SW 1271 (cell line): ENCODE measurements at regions not wholly inside any gene's neighbourhood (a gene's known extent, or its start where the extent isn't known, plus 50 kb on each side); places are given as distances from the start of the nearest gene placed in this dataset.

ENCODE experiments used
- DNase-seq, 2 experiments: peaks; one replicate each; lab custom pipeline; 2025; lab: John Stamatoyannopoulos, UW

DNA sequence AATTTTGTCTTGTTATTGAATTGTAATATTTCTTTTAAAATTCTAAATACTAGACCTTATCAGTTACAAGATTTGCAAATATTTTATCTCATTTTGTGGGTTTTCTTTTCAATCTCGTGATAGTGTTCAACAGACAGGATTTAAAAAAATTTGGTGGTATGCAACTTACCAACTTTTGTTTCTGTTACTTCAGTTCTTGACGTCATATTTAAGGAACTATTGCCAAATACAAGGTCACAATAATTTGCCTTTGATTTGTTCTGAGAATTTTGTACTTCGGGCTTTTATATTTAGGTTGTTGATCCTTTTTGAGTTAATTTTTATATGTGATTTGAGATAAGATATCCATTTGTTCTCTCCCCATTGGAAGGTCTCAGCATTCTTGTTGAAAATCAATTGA, 876.6 kb downstream of the DCDC2C start:
- DNase-seq: no peak

DNA sequence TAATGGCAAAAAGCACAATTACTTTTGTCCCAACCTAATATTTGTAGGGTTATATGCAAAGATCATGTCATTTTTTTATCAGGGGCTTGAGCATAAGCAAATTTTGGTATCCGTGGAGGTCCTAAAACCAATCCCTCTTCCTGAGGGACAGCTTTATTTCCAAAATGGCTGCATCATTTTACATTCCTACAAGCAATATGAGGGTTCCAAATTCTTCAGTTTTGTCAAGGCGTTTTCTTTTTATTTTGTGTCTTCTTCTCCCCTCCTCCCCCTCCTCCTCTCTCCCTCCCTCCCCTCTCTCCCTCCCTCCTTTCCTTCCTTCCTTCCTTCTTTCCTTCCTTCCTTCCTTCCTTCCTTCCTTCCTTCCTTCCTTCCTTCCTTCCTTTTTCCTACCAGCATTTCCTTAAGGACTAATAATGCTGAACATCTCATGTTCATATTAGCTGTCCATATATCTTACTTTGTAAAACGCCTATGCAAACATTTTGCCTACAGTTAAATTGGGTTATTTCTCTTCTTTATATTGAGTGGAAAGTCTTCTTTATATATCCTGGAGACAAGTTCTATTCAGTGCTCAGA, 881.8 kb downstream of the DCDC2C start:
- no peak for DNase-seq

DNA sequence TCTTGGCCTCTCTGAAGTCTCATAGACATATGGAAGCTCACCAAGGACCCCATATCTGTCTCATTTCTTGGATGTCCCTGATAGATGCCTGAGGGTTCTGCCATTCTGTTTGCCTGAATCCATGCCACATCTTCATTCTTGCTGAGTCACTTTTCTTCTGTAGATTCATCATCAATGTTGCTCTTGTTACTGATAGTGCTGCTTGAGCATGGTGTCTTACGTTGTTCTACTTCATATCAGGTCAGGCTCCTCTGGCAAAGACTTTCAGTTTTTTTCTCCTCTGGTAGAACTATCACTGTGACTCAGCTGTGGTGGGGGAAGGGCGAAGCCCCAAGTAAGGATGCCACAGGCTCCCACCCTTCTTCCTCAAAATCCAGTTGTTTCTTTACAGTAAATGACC, 885.2 kb downstream of the DCDC2C start:
- DNase-seq: no peak

- no peak for DNase-seq
Observed at GRCh38 chr2:4591261-4591660, 887.9 kb downstream of the DCDC2C start.

GRCh38 chr2:4597400-4597799, 894.0 kb downstream of the DCDC2C start:
- DNase-seq: no peak

DNA sequence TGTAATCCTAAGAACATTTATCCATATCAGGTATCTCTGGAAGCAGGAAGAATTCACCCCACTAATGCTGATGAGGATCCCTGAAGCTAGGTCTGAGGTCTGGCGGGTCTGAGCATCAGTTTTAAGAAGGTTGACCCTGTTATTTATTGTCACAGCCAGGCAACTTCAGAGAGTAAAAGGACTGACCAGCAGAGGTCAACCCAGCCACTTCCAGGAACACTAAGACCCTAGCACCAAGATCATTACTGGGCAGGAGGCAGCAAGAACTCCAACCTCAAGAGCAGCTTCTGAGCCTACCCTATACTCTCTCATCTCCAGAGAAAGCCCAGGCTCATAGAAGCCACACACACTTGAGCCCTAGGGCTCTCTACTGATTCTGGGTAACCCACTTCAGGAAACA, 901.4 kb downstream of the DCDC2C start:
- no peak for DNase-seq

DNA sequence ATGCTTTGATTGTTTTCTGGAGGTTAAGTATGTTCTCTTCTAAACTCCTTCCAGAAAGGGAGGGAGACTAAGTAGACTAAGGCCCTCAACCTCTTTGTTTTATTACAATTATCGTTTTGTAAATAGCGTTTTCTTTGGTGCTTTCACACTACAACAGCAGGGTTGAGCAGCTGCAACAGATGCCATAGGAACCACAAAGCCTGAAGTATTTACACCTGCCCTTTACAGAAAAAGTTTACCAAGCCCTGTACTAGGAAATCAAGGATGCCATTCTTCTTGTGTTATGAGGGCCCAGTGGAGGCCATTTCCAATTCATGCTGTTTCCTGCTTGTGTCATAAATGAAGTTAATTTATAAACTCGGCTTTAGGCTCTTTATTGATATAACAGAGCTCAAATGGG, 914.8 kb downstream of the DCDC2C start:
- DNase-seq: no peak

GRCh38 chr2:4618630-4619228, 915.4 kb downstream of the DCDC2C start:
- DNase-seq: no peak

GRCh38 chr2:4628998-4629501, 925.7 kb downstream of the DCDC2C start:
- DNase-seq: no peak

- no peak for DNase-seq
Observed at GRCh38 chr2:4635289-4635688, 931.9 kb downstream of the DCDC2C start.

DNA sequence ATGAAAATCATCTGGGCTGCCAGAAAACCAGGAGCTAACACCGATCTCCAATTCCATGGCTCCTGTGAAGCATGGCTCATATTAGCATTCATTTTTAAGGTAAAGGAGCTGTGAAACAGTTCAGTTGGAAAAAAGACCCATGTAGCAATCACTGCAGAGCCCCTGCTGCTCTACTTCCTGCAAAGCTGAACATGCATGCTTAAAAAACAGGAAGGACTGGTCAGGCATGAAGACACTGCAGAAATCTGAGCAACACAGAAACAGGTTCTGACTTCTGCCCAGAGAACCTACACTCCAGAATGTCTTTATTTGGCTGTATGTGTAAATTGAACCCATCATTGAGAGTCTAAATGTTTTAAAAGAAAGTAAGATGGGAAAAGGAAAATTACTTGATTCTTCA, 950.6 kb downstream of the DCDC2C start:
- DNase-seq: no peak

DNA sequence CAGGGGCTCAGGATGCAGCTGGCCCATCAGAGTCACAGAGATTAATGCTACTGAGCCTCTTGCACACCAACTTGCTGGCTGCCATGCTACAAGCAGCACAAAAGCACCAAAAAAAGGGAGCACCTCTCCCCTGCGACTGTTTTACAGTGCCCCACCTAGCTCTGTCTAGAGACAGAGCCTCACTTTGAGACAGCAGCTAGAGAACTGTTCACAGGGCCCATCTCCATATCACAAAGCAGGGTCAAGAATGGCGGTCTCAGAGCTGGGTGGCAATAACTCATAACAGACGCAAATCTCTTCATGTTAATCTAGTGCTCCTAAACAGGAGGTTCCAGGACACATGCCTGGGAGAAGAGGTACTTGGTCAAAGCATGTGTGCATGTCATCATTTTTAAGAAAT, 953.0 kb downstream of the DCDC2C start:
- DNase-seq: no peak

- DNase-seq: no peak
Observed at GRCh38 chr2:4662161-4662779, 958.9 kb downstream of the DCDC2C start.

- DNase-seq: no peak
Observed at GRCh38 chr2:4668381-4668780, 965.0 kb downstream of the DCDC2C start.

DNA sequence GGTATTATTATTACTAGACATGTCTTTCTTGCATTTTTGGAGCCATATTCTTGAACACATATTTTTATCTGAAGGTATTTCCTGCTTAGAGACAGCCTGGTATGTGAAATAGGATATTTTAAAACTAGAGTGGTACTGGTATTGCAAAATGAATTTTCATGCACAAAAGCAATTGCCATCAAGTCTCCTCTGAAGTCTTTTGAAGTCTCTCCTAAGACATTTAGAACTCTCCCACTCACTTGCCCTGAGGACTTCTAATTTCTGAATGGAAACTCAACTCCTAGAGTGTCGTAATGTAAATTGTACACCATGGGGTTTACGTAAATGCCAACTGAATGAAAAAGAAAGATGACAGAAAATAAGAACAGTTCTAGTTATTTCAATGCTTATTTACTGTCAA, 967.0 kb downstream of the DCDC2C start:
- DNase-seq: no peak

DNA sequence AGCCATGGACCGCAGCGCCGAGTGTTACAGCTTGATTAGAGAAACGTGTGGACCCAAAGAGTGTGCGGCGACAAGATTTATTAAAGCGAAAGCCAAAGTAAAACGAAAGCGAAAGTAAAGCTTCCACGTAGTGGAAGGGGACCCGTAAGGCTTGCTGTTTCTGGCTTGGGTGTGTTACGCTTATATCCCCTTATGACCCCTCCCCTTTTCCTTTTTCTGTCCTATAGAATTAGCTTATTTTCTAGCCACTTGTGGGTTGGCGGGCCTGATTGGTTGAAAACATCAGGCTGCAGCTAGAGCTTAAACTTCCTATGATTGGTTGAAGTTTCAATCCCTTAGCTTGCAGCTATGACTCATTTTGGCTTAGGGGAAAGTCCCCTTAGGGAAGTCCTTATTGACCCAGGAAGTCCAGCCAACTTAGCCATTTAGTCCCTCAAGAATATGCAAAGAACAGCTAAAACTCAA, 969.7 kb downstream of the DCDC2C start:
- DNase-seq: peak; percentile 18 to 43

- no peak for DNase-seq
Observed at GRCh38 chr2:4674007-4674406, 970.6 kb downstream of the DCDC2C start.

DNA sequence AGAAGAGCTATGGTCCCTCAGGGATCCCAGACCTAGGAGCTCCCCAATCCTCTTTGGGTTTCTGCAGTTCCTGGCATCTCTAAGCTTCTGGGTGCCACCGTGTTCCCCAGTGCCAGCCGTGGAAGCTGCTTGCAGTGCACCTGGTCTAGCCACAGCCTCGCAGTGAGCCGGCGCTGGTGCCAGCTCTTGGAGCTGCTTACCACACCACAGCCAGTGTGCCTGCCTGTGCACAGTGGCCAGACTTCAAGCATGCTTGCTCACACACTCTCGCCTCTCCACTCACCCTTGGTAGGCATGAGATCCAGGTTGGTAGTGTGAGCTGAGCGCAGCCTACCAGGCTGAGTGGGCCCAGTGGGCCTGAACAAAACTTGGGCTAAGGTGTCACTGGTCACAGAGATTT, 971.9 kb downstream of the DCDC2C start:
- no peak for DNase-seq

- no peak for DNase-seq
Observed at GRCh38 chr2:4678927-4679326, 975.6 kb downstream of the DCDC2C start.

GRCh38 chr2:4679391-4679790, 976.0 kb downstream of the DCDC2C start:
- no peak for DNase-seq

DNA sequence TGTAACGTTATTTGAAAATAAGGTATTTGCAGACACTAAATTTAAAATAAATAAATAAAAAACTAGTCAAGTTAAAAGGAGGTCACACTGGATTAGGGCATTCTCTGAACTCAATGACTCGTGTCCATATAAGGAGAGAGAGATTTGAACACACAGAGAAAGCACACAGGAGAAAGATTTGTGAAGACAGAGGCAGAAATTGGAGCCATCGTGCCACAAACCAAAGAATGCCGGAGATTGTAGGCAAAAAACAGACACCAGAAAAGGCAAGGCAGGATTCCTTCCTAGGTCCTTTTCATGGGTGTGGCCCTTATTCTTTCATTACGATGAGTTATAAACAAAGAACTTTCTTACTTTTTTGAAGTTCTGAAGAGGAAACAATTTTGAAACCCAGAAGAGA, 981.5 kb downstream of the DCDC2C start:
- DNase-seq: no peak

GRCh38 chr2:4690913-4691312, 987.5 kb downstream of the DCDC2C start:
- DNase-seq: no peak

GRCh38 chr2:4693266-4693665, 989.9 kb downstream of the DCDC2C start:
- no peak for DNase-seq
